ENCODE measurements at regions not wholly inside any gene's neighbourhood (a gene's known extent, or its start where the extent isn't known, plus 50 kb on each side); places are given as distances from the start of the nearest gene placed in this dataset.

DNA sequence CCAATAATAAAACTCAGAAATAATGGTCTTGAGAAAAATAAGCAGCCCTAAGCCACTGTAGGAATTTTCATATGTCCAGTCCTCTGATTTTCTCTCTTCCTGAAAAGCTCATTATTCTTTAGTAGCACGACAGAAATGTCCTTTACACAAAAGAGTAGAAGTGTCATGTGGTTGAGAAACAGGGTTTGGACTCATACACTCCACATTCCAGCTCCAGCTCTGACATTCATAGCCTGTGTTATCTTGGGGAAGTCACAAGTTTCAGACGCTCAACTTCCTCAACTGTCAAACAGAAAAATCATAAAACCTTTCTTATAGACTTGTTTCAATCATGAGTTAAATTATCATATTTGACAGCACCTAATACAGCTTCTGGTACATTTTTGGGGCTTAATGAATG lies 511.5 kb downstream of the TNS1 start (continued):
- no peak for TF ChIP-seq NANOG (IDR thresholded peaks at IDR 0.05; ENCODE audit: borderline replicate concordance)
- no peak for TF ChIP-seq POLR2AphosphoS5 (IDR thresholded peaks at IDR 0.05; ENCODE audit: low read depth)
- TF ChIP-seq ZNF114 (CRISPR knock-in tag; IDR thresholded peaks at IDR 0.05), result no peak
- TF ChIP-seq CREB1 (CRISPR knock-in tag; IDR thresholded peaks at IDR 0.05; ENCODE audit: low read depth), result no peak
- no peak for TF ChIP-seq REST (IDR thresholded peaks at IDR 0.05; ENCODE audit: unreplicated experiment)
- TF ChIP-seq, protein P1, sequence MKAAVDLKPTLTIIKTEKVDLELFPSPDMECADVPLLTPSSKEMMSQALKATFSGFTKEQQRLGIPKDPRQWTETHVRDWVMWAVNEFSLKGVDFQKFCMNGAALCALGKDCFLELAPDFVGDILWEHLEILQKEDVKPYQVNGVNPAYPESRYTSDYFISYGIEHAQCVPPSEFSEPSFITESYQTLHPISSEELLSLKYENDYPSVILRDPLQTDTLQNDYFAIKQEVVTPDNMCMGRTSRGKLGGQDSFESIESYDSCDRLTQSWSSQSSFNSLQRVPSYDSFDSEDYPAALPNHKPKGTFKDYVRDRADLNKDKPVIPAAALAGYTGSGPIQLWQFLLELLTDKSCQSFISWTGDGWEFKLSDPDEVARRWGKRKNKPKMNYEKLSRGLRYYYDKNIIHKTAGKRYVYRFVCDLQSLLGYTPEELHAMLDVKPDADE (IDR thresholded peaks at IDR 0.05), result no peak

- Histone ChIP-seq H2AFZ (no peak overlapping the region), H3K36me3 (ENCODE audit: insufficient read depth) (no peaks in the 10 kb centered on the region), H3K4me3 (no peak overlapping the region), H4K20me1 (replicated peaks; ENCODE audit: insufficient read depth) (no peaks in the 10 kb centered on the region), H3K79me2 (replicated peaks; ENCODE audit: insufficient read depth) (no peaks in the 10 kb centered on the region), H3K27me3 (ENCODE audit: insufficient read depth) (no peaks in the 10 kb centered on the region), H3K4me2 (no peak overlapping the region), H3K27ac (ENCODE audit: low read depth) (no peak overlapping the region), H3F3A (replicated peaks; ENCODE audit: low read depth) (no peaks in the 10 kb centered on the region), H3K9me2 (ENCODE audit: insufficient read depth) (no peaks in the 10 kb centered on the region), H3K4me1 (ENCODE audit: insufficient read depth) (no peaks in the 10 kb centered on the region; the same call in 1 of the 2 replicates)
- DNase-seq (ENCODE audit: low spot score) (peak; percentile 18), ATAC-seq (peak; percentile 86)
- Mint-ChIP-seq H3K36me3 (ENCODE audit: low read depth) (no peaks in the 10 kb centered on the region), H3K4me1 (peaks cover 4% of the 10 kb centered on the region; the same call in 2 of the 3 replicates), H3K27ac (no peak overlapping the region; the same call in 1 of the 2 replicates), H3K27me3 (ENCODE audit: insufficient read depth, low read depth, poor library complexity) (peaks cover 4% of the 10 kb centered on the region), H3K4me3 (no peak overlapping the region), H3K9me3 (no peaks in the 10 kb centered on the region; the same call in 2 of the 3 replicates)
- TF ChIP-seq CREB1 (CRISPR knock-in tag; IDR thresholded peaks at IDR 0.05; ENCODE audit: low read depth), result no peak
- TF ChIP-seq STAT1 (IDR thresholded peaks at IDR 0.05; ENCODE audit: unreplicated experiment), result no peak
- no peak for TF ChIP-seq NANOG (IDR thresholded peaks at IDR 0.05; ENCODE audit: borderline replicate concordance)
- no peak for TF ChIP-seq EZH2phosphoT487 (IDR thresholded peaks at IDR 0.05; ENCODE audit: unreplicated experiment)
- TF ChIP-seq, protein P2, sequence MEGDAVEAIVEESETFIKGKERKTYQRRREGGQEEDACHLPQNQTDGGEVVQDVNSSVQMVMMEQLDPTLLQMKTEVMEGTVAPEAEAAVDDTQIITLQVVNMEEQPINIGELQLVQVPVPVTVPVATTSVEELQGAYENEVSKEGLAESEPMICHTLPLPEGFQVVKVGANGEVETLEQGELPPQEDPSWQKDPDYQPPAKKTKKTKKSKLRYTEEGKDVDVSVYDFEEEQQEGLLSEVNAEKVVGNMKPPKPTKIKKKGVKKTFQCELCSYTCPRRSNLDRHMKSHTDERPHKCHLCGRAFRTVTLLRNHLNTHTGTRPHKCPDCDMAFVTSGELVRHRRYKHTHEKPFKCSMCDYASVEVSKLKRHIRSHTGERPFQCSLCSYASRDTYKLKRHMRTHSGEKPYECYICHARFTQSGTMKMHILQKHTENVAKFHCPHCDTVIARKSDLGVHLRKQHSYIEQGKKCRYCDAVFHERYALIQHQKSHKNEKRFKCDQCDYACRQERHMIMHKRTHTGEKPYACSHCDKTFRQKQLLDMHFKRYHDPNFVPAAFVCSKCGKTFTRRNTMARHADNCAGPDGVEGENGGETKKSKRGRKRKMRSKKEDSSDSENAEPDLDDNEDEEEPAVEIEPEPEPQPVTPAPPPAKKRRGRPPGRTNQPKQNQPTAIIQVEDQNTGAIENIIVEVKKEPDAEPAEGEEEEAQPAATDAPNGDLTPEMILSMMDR (conservative IDR thresholded peaks at IDR 0.05; ENCODE audit: low read depth in 2 of 2), result no peak
- no peak for TF ChIP-seq POLR2AphosphoS5 (IDR thresholded peaks at IDR 0.05; ENCODE audit: low read depth)
- no peak for TF ChIP-seq REST (IDR thresholded peaks at IDR 0.05; ENCODE audit: unreplicated experiment)
These were observed 513.4 kb downstream of the TNS1 start for GRCh38 chr2:217489145-217489960.
